NCI-H187 treated with DMSO at 0.1 percent for 48 hours (cell line): ENCODE measurements at regions not wholly inside any gene's neighbourhood (a gene's known extent, or its start where the extent isn't known, plus 50 kb on each side); places are given as distances from the start of the nearest gene placed in this dataset.

Experiments used
- DNase-seq: peaks from one replicate; lab custom pipeline; 2025; lab: John Stamatoyannopoulos, UW

DNA sequence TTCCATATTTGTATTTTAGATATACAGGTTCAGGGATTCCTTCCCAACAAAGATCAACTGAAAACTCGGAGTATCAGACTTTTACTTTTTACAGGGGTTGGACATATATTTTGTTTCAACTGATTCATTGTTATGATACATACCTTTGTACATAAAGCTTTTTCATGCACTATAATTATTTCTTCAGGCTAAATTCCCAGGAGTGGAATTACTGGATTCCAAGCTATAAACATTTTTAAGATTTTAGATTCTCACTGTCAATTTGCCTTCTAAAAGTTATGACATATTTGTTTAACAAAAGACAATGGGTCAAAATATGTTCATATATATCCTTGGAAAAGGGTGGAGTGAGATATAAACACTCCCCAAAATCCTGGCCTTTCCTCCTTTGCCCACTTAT is 449.0 kb downstream of the PDCD6IP start:
- no peak for DNase-seq

DNA sequence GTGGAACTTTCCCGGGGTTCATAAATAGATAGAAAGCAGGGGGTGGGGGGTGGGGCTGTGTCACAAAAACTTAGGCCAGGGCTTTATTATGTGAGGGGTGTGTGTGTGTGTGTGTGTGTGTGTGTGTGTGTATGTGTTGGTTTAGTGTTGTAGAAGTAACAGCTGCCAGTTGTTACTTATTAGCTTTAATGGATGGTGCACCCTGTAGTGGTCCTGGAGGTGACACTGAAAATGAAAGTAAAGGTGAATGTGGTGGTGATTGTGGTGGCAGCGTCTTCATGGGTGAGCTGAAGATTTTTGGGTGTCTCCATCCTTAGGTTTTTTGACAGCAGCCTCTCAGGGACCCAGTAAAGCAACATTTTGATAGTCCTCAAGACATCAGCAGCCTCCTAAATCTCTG is 449.9 kb downstream of the PDCD6IP start:
- DNase-seq: no peak

DNA sequence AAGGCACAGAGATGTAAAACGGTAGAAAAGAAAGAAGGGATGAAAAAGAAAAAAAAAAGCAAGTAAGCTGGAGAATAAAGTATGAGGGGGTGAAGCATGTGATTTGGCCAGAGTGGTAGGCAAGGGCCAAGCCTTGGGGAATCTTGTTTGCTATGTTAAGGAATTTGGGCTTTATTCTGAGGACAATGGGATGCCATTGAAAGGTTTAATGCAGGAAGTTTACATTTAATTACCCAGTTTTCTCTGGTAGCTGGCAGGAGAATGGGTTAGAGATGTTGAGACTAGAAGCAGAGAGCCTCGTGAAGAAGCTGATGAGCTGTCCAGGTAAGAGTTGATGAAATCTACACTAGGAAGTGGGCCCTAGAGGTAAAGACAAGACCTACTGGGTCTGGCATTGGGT is 455.9 kb downstream of the PDCD6IP start:
- no peak for DNase-seq

DNA sequence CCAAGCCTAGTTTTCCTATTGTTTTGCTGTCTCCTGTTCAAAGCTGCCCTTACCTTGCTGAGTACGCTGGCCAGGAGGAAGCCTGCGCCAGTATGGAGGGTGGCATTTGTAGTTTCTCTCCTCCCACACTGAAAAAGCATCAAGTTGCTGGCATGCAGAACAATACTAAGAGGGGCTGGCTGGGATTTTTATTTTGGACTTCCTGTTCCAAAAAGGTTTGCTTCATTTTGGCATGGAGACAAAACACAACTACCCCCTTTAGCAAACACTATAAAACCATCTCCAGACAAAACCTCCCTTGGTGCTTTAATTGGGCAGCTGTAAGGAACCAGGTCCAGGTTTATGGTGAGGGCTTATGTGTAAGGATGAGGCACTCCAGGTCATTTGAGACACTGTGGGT is 457.6 kb downstream of the PDCD6IP start:
- peak; percentile 40 for DNase-seq

DNA sequence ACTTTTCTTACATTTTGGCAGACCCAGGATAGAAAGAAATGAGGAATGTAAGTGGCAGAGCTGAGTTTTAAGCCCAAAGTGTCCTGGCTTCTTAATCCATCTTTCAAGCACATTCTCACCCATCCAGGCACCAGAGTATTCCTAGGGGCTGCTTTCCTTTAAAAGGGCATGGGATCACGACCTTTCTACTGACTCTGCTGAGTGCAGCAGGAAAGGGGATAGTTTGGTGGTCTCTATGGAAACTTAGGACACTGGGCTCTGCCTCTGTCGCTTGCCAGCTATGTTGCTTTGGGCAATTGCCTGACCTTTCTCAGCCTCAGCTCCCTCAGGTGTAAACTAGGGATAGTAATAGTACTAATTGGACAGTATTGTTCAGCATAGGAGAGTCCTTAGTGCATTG is 458.4 kb downstream of the PDCD6IP start:
- DNase-seq: no peak

DNA sequence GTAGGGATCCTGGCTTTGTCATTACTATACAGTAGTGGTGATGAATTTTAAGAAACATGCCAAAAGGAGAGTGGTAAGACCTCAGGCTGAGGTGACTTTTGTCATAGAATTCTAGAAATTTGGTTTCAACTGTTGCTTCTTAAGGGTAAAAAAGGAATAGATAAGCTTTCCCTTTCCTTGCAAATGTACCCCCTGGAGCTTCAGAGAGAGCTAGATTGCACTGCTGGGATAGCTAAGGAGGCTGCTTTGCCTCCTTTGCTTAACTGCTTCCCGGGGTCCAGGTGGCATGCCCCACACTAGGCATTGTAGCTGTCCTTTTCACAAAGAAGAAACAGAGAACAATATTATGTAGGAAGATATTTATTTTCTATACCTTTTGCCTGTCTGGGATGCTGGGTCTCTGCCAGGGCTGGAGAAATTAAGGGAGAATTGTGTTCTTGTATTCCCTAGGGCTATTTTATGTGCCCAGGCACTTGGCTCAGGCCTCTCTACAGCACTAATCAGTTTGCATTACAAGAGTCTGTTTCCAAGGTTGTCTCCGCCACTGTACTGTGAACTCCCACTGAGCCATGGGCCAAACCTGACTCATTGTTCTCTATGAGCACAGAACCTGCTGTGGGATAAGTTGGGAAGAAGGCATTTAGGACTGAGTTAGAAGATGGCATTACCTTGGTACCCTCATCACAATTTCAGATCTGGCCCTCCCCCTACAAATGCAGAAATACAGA is 460.0 kb downstream of the PDCD6IP start:
- DNase-seq: no peak

DNA sequence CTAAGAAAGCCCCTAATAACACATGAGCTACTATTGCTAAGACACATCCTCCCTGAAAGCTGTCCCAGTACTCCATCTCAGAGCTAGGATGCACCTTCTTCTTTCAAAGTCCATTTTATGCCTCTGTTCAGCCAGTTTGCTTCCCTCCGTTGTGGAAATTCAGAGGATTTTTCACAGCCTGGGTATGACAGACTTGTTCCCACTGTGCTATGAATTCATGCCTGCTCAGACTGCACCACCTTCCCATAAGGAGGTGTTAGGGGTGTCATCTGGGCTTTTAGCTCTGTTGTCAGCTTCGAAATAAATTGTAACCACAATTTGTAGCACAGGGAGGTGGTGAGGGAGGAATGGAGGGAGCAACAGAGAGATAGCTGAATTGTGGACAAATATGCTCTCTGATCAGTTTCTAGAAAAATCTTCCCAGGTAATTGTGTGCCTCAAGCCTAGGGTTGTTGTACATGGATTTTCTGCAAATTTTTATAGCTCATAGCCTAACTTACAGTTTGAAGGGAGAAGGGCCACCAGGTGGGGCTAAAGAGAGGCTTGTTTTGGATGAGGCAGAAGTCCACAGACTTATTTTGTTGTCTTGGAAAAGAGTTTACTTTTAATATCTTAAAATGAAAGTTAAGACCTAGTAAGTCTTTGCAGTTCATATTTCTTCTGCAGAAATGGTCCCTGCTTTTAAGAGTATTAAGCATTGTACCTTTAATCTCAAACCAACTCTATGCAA is 462.0 kb downstream of the PDCD6IP start:
- no peak for DNase-seq

DNA sequence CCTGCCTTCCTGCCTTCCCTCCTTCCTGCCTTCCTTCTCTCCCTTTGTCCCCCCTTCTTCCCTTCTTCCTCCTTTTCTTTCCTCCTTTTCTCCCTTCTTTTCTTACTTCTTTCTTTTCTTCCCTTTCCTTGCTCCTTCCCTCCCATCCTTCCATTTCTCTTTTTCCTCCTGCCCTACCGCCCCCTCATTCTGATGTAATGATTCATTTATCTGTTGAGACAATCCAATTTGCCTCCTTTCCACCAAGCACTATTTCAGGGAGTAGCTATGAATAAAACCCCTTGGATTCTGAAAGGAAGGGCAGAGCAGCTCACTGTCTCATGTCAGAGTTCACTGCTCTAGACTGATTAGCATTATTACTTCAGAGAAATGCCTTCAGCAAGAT is 462.6 kb downstream of the PDCD6IP start:
- DNase-seq: no peak

DNA sequence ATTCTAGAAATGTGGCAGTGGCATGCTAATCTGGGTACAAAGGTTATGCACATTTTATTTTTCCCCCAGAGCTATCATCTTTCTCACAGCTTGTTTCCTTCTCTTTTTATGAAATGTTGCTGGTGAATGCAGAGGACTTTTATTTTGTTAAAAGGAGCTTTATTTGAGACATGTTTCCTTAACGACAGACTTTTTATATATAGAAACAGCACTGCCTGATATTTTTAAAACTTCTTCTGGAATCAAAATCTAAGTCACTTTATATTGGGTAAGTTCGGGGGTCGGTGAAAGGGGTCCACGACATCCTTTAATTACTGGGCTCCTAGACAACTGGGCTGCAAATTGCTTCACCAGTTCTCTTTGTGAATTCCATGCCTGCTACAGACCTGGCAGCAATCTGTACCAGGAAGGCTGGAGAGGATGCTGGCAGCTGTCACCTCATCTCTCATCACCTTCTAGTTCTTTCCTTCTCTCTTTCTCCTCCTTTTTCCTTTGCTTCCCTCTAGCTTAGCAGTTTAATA is 464.7 kb downstream of the PDCD6IP start:
- no peak for DNase-seq

DNA sequence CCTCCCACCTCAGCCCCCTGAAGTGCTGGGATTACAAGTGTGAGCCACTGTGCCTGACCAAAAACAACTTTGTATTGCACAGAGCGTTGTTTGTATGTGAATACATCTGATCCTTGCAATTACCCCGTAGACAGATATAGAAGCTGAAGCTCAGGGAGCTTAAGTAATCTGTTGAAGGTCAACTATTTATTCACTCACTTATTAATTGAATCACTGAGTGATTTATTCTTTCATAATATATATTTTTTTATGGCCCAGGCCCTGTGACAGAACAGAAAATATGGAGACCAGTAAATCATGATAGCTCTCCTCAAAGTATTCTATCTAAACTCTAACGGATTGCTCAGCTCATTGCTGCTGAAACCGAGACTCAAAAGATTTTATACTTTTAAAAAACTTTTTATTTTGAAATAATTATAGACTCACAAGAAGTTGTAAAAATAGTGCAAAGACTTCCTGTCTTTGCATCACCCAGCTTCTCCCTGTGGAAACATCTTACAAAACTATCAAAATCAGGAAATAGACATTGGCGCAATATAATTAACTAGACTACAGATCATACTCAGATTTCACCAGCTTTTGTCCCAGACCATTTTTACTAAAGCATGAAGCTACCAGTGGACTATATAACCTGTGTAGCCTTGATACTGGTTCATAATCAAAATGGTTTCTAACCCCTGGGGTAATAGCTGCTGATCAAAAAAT is 466.1 kb downstream of the PDCD6IP start:
- no peak for DNase-seq

DNA sequence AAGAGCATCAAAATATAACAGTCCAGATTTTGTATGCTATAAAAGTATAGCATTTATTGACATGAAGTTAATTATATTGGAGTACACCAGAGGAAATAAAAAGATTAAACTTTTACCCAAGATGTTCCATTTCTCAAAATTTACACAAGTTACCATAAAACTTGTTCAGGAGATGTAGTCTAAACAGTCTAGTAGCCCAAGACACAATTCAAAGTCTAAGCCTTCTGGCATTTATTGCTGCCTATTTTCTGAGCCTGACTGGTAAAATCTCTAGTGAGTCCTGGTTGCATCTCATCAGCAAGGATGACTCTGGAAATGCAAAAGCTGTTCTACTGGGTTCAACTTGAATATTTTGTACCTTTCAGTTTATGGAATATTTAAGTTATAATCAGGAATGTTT is 468.7 kb downstream of the PDCD6IP start:
- no peak for DNase-seq

DNA sequence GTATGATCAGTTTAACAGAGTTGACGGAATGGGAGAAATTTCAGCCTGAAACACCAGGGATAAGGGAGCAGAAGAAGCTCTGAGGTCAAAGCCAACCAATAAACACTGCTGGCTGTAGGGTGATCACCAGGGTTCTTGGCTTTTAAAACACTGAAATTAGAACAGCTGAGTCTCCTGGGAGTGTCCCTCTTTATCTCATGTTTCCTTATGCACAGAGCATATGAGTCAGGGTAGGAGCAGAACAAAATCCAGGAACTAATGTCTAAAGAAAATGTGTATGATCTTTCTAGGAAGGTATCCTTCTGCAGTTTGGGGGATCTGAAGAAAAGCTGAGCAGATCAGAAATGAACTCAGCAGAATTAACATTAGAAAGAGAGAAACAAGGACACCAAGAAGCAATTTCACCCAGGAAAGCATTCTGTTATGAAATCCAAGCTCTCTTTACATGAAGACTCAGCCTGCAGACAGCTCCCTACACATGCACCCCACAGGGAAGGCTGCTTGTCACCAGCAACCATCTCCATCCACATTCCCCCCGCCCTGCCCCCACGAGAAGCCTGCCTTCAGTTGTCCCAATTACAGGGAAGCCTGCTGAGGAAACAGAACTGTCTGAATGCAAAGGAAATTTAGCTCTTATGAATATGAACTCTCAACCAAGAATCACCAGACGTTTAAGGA is 469.7 kb downstream of the PDCD6IP start:
- no peak for DNase-seq

DNA sequence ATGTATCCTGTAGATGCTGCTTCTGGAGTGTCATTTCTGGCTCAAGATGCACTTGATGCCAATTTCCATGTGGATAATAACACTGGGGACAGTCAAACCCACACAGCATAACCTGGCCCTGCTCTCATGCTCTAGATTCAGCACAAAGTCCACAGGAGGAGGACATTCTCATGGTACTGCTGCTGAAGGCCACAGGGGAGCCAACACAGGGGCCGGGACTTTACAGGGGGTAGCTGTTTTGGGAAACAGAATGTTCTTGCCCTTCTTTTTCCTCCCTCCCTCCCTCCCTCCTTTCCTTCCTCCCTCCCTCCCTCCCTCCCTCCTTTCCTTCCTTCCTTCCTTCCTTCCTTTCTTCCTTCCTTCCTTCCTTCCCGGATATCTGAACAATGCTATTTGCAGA is 477.4 kb downstream of the PDCD6IP start:
- DNase-seq: no peak

DNA sequence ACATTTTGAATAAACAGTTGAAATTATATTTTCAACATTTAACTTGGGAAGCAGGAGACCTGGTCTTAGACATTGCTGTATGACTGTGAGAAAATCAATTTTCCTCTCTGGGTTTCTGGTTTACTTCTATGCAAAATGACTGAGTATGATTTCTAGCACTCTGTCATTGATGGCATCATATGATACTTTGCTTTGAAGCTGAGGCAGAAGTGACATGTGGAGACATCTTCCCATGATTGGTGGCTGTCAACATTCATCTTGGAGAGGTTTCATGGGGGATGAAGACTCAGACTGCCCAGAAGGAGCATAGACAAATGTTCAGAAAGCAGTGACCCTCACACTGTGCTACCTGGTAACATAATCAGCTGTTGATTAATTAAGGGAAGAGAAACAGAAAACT is 477.9 kb downstream of the PDCD6IP start:
- DNase-seq: no peak

DNA sequence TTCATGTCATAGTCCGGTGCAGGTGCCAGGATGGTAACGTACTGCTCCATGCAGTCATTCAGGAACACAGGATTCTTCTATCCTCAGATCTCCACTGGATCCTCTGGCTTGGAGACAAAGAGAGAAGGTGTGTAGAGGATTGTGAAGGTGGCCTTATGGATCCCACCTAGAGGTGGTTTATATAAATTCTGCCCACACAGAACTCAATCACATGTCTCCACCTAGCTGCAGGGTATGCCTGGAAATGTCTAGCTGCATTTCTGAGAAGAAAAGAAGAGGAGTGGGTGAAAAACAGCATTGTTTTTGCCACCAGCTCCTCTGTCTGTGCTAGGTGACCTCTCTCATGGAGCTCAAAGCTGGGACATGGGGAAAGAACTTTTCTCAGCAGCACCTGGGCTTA is 478.7 kb downstream of the PDCD6IP start:
- DNase-seq: no peak

DNA sequence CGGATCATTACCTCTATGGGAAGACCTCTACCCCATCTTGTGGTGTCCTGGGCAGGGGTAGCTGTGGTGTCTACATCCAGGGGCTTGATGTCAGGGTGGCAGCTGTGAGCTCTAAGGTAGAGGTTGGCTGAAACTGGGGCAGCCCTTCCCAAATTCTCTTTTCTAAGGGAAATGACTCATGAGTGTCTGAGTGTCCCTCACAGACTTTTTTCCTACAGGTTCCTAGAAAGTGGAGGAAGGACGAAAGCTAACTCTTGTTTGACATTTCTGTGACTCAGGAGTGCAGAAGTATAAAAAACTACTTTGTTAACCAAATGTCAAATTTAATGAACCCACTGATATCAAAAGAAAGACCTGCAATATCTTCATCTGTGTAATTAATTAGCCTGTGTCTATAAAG is 481.5 kb downstream of the PDCD6IP start:
- no peak for DNase-seq

DNA sequence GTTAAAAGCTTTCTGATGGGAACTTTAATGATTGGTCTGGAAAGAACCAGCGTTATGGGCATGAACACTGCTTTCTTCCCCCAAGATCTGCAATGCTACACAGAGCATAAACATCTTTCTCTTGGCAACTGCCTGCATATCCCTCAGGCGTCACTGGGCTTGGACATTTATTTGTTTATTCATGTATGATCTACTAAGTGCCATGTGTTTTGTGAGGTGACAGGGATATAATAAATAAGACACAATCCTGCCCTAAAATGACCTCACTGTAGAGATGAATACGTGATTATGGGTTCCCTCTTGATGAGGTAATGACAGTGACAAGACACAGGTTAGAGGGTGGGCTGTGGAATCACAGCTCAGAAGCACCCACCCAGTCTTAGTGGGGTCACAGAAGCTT is 485.3 kb downstream of the PDCD6IP start:
- DNase-seq: no peak

DNA sequence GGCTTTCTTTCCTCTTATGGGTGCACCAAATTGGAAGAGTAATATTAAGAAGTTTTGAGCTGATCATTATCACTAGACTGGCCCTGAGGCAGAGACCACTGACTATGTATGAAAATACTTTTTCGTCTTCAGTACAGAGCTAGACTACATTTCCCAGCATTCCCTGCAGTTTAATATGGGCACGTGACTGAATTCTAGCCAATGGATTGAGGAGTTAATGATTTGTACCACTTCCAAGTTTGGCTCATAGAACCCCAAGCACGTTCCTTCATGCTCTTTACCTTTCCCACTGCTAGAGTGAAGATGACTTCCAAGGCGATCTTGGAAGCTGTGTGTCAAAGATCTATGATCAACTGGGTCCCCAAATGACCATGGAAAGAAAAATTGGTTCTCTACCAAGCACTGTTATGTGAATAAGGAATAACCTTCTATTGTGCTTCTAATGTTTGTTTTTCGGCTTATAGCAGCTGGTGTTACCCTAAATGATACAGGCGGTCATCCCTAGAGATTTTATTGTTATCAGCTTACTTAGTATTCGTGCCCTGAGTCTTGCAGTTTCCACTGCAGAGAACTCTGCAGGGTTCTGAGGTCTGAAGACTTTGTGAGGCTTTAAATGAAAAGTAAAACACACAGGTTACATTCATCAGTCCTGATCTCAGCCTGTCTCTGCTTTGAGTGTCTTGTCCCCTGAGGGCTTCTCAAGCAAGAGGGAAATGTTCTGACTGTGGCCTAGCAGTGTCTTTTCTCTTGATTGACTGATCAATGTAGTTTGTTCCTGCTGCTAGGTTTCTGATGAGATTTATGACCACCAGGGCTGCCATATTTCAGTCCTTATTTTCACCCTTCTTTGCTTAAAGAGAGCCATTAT is 486.8 kb downstream of the PDCD6IP start:
- no peak for DNase-seq

DNA sequence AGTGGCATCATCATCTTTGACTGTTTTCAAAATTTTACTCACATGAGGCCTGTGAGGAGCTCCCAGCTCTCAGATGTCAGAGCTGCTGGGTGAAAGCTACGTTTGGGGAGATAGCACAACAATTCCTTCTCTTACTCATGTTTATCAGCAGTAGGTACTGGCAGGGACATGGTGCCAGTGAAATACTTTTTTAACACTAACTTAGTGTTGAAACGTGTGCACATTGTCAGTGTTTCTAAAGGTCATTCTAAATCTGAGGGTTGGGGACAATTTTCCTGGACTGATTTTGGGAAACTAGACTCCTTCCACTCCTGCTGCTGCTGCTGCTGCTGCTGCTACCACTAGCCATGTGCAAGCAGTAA is 487.4 kb downstream of the PDCD6IP start:
- DNase-seq: no peak

DNA sequence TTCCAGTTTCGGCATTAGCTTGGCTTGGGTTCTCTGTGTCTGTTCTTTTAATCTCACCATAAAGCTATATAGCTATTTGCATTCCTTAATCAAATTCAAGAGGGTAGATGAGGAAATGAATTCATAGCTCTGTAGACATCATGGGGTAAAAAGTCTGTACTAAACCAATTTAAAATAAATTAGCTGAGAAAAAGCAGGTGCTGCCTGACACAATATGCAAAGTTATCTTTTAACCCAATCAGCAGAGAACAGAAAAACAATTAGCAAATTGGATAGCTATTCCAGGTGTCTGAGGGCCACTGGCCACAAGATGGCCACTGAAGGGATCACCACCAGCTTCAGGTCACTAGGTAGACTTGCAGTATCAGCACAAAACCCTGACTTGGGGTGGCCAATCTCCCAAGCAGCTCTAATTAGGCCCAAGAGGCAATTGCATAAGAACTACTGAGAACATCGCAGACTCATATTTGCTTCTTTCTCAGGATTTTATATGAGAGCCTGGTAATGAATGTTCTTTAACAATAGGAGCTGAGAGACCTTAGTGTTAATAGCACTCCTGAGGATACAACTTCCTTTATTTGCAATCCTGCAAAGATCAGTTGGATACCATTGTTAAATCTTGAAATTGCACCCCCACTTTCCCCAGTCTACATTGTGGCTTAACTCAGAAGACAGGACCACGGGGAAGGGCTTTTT is 494.3 kb downstream of the PDCD6IP start:
- DNase-seq: no peak

DNA sequence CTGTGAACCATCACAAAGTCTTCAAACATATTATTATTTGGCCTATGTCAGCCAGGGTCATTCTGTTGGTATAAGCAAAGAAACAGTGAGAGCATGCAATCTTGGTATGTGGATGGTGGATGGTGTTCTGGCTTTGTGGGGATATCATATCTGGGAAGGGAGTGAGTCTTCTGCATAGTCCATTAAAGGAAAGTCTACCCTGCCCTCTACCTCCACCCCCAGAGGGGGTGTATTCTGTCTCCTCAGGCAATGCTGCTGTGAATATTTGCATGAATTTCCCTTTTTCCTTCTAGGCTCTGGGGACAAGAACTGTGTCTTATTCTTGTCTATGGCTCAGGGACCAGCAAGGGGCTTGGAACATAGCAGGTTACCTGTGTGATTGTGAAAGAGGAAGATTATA is 495.8 kb downstream of the PDCD6IP start:
- no peak for DNase-seq
